DOHH2 (cell line): ENCODE measurements at regions not wholly inside any gene's neighbourhood (a gene's known extent, or its start where the extent isn't known, plus 50 kb on each side); places are given as distances from the start of the nearest gene placed in this dataset.

Experiments used
- CTCF ChIP-seq: fragments of 200-600 bp; sonication (generic); IDR thresholded peaks from one replicate; pipeline ENCODE4 v1.5.1; 2014; ENCODE audit warnings: antibody characterized with exemption, mild to moderate bottlenecking, low read depth, low read length; ENCODE audit not compliant: poor library complexity, severe bottlenecking
- EZH2phosphoT487 ChIP-seq: fragments of 200-600 bp; sonication (generic); IDR thresholded peaks from 2 replicates; pipeline ENCODE4 v1.6.1; 2017; ENCODE audit warnings: borderline replicate concordance, mild to moderate bottlenecking, antibody characterized with exemption, low read length, moderate library complexity, mixed read lengths

- TF ChIP-seq CTCF (peak; percentile 12), EZH2phosphoT487 (no peak)
Measured at GRCh38 chr9:110092792-110093191, 115.2 kb downstream of the C9orf152 start.
